Endothelial cell of hepatic sinusoid (primary cell): ENCODE measurements at regions not wholly inside any gene's neighbourhood (a gene's known extent, or its start where the extent isn't known, plus 50 kb on each side); places are given as distances from the start of the nearest gene placed in this dataset.
"Not testable (repeated sequence)": the region's sequence is repeated elsewhere in the genome, so short reads cannot be mapped to it uniquely, and the experiment has no call there.

Source experiments
- in situ Hi-C: cut with HindIII; loops from 2 replicates; pipeline ENCODE4 v1.10.0; 2017; ENCODE audit warnings: low sequenced_read_pairs

- in situ Hi-C loops = not testable (repeated sequence)
Observed at GRCh38 chr22:25348996-25349395, 129.6 kb downstream of the CRYBB2 start.

- in situ Hi-C loops = no loop called here
Observed at GRCh38 chr22:25350551-25350971, 131.1 kb downstream of the CRYBB2 start.

- in situ Hi-C loops = no loop called here
Observed at GRCh38 chr22:25351631-25352293, 132.3 kb downstream of the CRYBB2 start.

GRCh38 chr22:25352294-25352680, 132.8 kb downstream of the CRYBB2 start:
- in situ Hi-C loops = no loop called here

GRCh38 chr22:25353516-25354445, 134.3 kb downstream of the CRYBB2 start:
- in situ Hi-C loops = no loop called here

- in situ Hi-C loops = no loop called here
Observed at GRCh38 chr22:25354456-25354855, 135.0 kb downstream of the CRYBB2 start.

- in situ Hi-C loops = no loop called here
Observed at GRCh38 chr22:25357132-25357455, 137.7 kb downstream of the CRYBB2 start.

- in situ Hi-C loops = no loop called here
Observed at GRCh38 chr22:25357606-25358420, 138.4 kb downstream of the CRYBB2 start.

GRCh38 chr22:25358421-25359170, 139.2 kb downstream of the CRYBB2 start:
- in situ Hi-C loops = no loop called here

- in situ Hi-C loops = no loop called here
Observed at GRCh38 chr22:25359601-25360261, 140.3 kb downstream of the CRYBB2 start.

- in situ Hi-C loops = no loop called here
Observed at GRCh38 chr22:25360411-25360810, 141.0 kb downstream of the CRYBB2 start.

- in situ Hi-C loops = no loop called here
Observed at GRCh38 chr22:25360891-25361645, 141.6 kb downstream of the CRYBB2 start.

GRCh38 chr22:25361899-25362214, 142.4 kb downstream of the CRYBB2 start:
- in situ Hi-C loops = no loop called here

GRCh38 chr22:25362215-25362882, 142.9 kb downstream of the CRYBB2 start:
- in situ Hi-C loops = no loop called here

GRCh38 chr22:25362883-25363240, 143.4 kb downstream of the CRYBB2 start:
- in situ Hi-C loops = no loop called here

GRCh38 chr22:25363474-25363873, 144.0 kb downstream of the CRYBB2 start:
- in situ Hi-C loops = no loop called here

- in situ Hi-C loops = no loop called here
Observed at GRCh38 chr22:25364281-25364680, 144.8 kb downstream of the CRYBB2 start.

- in situ Hi-C loops = no loop called here
Observed at GRCh38 chr22:25364736-25365241, 145.3 kb downstream of the CRYBB2 start.
